SHP77 (cell line): ENCODE measurements at regions not wholly inside any gene's neighbourhood (a gene's known extent, or its start where the extent isn't known, plus 50 kb on each side); places are given as distances from the start of the nearest gene placed in this dataset.

Experiments
- DNase-seq, 2 experiments: peaks; one replicate each; lab custom pipeline; 2025; lab: John Stamatoyannopoulos, UW

GRCh38 chr1:220982686-220983085, 103.4 kb downstream of the HLX start:
- DNase-seq, result no peak

GRCh38 chr1:220983877-220984635, 104.8 kb downstream of the HLX start:
- no peak for DNase-seq

GRCh38 chr1:220990427-220991339, 111.4 kb downstream of the HLX start:
- DNase-seq, result no peak

- no peak for DNase-seq
These were observed 112.3 kb downstream of the HLX start for GRCh38 chr1:220991506-220991905.

GRCh38 chr1:220991959-220992704, 112.9 kb downstream of the HLX start:
- DNase-seq, result no peak

GRCh38 chr1:220992705-220993052, 113.4 kb downstream of the HLX start:
- no peak for DNase-seq

GRCh38 chr1:220994671-220995070, 115.4 kb downstream of the HLX start:
- no peak for DNase-seq

GRCh38 chr1:220997791-220998190, 118.5 kb downstream of the HLX start:
- DNase-seq, result no peak

- DNase-seq, result no peak
These were observed 120.9 kb downstream of the HLX start for GRCh38 chr1:220999872-221000863.

- no peak for DNase-seq
These were observed 121.9 kb downstream of the HLX start for GRCh38 chr1:221001167-221001566.

- no peak for DNase-seq
These were observed 123.4 kb downstream of the HLX start for GRCh38 chr1:221002601-221003000.

- no peak for DNase-seq
These were observed 131.9 kb downstream of the HLX start for GRCh38 chr1:221011145-221011544.

GRCh38 chr1:221012120-221012519, 132.9 kb downstream of the HLX start:
- no peak for DNase-seq

GRCh38 chr1:221013691-221014660, 134.7 kb downstream of the HLX start:
- DNase-seq, result no peak

- DNase-seq, result no peak
These were observed 136.0 kb downstream of the HLX start for GRCh38 chr1:221015159-221015790.

- DNase-seq, result no peak
These were observed 137.5 kb downstream of the HLX start for GRCh38 chr1:221016751-221017150.

GRCh38 chr1:221018414-221018813, 139.2 kb downstream of the HLX start:
- no peak for DNase-seq

- DNase-seq, result no peak
These were observed 143.1 kb downstream of the HLX start for GRCh38 chr1:221022331-221022730.

- no peak for DNase-seq
These were observed 144.2 kb downstream of the HLX start for GRCh38 chr1:221023482-221023881.

GRCh38 chr1:221025501-221025900, 146.3 kb downstream of the HLX start:
- no peak for DNase-seq
